Suprapubic skin (tissue), 4 donors: ENCODE measurements at regions not wholly inside any gene's neighbourhood (a gene's known extent, or its start where the extent isn't known, plus 50 kb on each side); places are given as distances from the start of the nearest gene placed in this dataset.

Experiments
- POLR2A ChIP-seq, 2 donors: fragments of 450-650 bp; IDR thresholded peaks; one replicate each; pipeline ENCODE4 v1.6.1; 2017; ENCODE audit warnings: antibody characterized with exemption in 2 of 2, mild to moderate bottlenecking in 2 of 2, moderate library complexity in 2 of 2
- POLR2AphosphoS5 ChIP-seq, 3 donors: sonication (generic); formaldehyde crosslinking; IDR thresholded peaks; one replicate each; pipeline ENCODE4 v1.6.1; 2017; ENCODE audit warnings: antibody characterized with exemption in 3 of 3
- TF ChIP-seq, protein P1 (sequence below), 2 donors: fragments of 200-600 bp in 1 of 2; fragments of 450-650 bp in 1 of 2; sonication (generic) in 1 of 2; IDR thresholded peaks; one replicate each; pipeline ENCODE4 v1.5.1; 2016 to 2019; ENCODE audit warnings: antibody characterized with exemption in 2 of 2, mild to moderate bottlenecking in 1 of 2, moderate library complexity in 1 of 2

DNA sequence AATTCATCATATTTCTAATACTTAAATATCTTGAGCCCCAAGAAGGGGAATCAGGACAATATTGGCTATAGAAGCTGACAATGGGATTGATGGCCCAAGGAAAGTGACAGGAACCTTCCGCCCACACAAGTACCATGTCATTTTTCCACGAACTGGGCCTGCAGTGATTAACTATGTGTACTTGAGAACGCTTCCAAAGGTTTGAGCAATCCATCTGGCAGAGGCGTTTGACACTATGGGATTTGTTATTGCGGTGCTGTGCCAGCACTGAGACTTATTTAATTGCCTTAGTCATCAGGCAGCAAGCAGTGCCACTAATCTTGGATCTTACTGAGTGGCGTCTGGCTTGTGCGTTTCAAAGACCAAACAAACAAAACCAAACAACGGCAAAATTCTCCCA lies 135.6 kb upstream of the UST start:
- no peak for TF ChIP-seq POLR2A (IDR thresholded peaks at IDR 0.05)
- TF ChIP-seq, protein P1, sequence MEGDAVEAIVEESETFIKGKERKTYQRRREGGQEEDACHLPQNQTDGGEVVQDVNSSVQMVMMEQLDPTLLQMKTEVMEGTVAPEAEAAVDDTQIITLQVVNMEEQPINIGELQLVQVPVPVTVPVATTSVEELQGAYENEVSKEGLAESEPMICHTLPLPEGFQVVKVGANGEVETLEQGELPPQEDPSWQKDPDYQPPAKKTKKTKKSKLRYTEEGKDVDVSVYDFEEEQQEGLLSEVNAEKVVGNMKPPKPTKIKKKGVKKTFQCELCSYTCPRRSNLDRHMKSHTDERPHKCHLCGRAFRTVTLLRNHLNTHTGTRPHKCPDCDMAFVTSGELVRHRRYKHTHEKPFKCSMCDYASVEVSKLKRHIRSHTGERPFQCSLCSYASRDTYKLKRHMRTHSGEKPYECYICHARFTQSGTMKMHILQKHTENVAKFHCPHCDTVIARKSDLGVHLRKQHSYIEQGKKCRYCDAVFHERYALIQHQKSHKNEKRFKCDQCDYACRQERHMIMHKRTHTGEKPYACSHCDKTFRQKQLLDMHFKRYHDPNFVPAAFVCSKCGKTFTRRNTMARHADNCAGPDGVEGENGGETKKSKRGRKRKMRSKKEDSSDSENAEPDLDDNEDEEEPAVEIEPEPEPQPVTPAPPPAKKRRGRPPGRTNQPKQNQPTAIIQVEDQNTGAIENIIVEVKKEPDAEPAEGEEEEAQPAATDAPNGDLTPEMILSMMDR (IDR thresholded peaks at IDR 0.05), result no peak
- TF ChIP-seq POLR2AphosphoS5 (IDR thresholded peaks at IDR 0.05), result peak; percentile 54 to 91 (median 72)
